Skeletal muscle satellite cell (primary cell): ENCODE measurements at regions not wholly inside any gene's neighbourhood (a gene's known extent, or its start where the extent isn't known, plus 50 kb on each side); places are given as distances from the start of the nearest gene placed in this dataset.

ENCODE experiments used
- H3K27me3 ChIP-seq: 2 replicates; pipeline ENCODE4 v1.7.0; 2013; ENCODE audit warnings: low read length; ENCODE audit not compliant: control insufficient read depth, insufficient read depth
- H3K36me3 ChIP-seq: 2 replicates; pipeline ENCODE4 v1.7.0; 2013; ENCODE audit warnings: mild to moderate bottlenecking, control low read depth, low read length; ENCODE audit not compliant: insufficient read depth
- H3K4me1 ChIP-seq: 2 replicates; pipeline ENCODE4 v1.7.0; 2013; ENCODE audit warnings: low read length; ENCODE audit not compliant: control insufficient read depth, insufficient read depth
- H3K4me2 ChIP-seq: 2 replicates; pipeline ENCODE4 v1.7.0; 2013; ENCODE audit warnings: mild to moderate bottlenecking, low read length
- H3K4me3 ChIP-seq: 2 replicates; pipeline ENCODE4 v1.7.0; 2013; ENCODE audit warnings: low read length
- H3K9ac ChIP-seq: 2 replicates; pipeline ENCODE4 v1.7.0; 2013; ENCODE audit warnings: mild to moderate bottlenecking, low read depth, low read length, moderate library complexity
- H3K9me3 ChIP-seq: replicated peaks from 2 replicates; pipeline ENCODE4 v1.7.0; 2013; ENCODE audit warnings: mild to moderate bottlenecking, control low read depth, low read length

GRCh38 chr7:16178092-16178491 is 243.2 kb downstream of the CRPPA start:
- no peaks in the 10 kb centered on the region for H3K36me3 ChIP-seq
- no peaks in the 10 kb centered on the region for H3K27me3 ChIP-seq
- no peaks in the 10 kb centered on the region for H3K9me3 ChIP-seq
- H3K9ac ChIP-seq = no peak overlapping the region
- H3K4me2 ChIP-seq = no peak overlapping the region
- no peak overlapping the region for H3K4me3 ChIP-seq
- H3K4me1 ChIP-seq = no peaks in the 10 kb centered on the region

GRCh38 chr7:16174253-16174652 is 247.1 kb downstream of the CRPPA start:
- Histone ChIP-seq H3K9ac (no peak overlapping the region), H3K4me2 (no peak overlapping the region), H3K4me3 (no peak overlapping the region), H3K36me3 (no peaks in the 10 kb centered on the region), H3K27me3 (no peaks in the 10 kb centered on the region), H3K9me3 (no peaks in the 10 kb centered on the region), H3K4me1 (no peaks in the 10 kb centered on the region)

- no peak overlapping the region for H3K4me2 ChIP-seq
- H3K36me3 ChIP-seq = no peaks in the 10 kb centered on the region
- H3K9me3 ChIP-seq = no peaks in the 10 kb centered on the region
- no peaks in the 10 kb centered on the region for H3K4me1 ChIP-seq
- H3K4me3 ChIP-seq = no peak overlapping the region
- H3K9ac ChIP-seq = no peak overlapping the region
- H3K27me3 ChIP-seq = no peaks in the 10 kb centered on the region
Observed at GRCh38 chr7:16172366-16172765, 249.0 kb downstream of the CRPPA start.

GRCh38 chr7:16171928-16172327 is 249.4 kb downstream of the CRPPA start:
- no peaks in the 10 kb centered on the region for H3K9me3 ChIP-seq
- no peaks in the 10 kb centered on the region for H3K27me3 ChIP-seq
- H3K4me1 ChIP-seq = no peaks in the 10 kb centered on the region
- no peak overlapping the region for H3K9ac ChIP-seq
- H3K4me2 ChIP-seq = no peak overlapping the region
- no peaks in the 10 kb centered on the region for H3K36me3 ChIP-seq
- H3K4me3 ChIP-seq = no peak overlapping the region

- Histone ChIP-seq H3K4me3 (no peak overlapping the region), H3K27me3 (no peaks in the 10 kb centered on the region), H3K36me3 (no peaks in the 10 kb centered on the region), H3K4me1 (no peaks in the 10 kb centered on the region), H3K9me3 (no peaks in the 10 kb centered on the region), H3K4me2 (no peak overlapping the region), H3K9ac (no peak overlapping the region)
Observed at GRCh38 chr7:16170671-16171070, 250.7 kb downstream of the CRPPA start.

- Histone ChIP-seq H3K4me1 (no peaks in the 10 kb centered on the region), H3K36me3 (no peaks in the 10 kb centered on the region), H3K4me3 (no peak overlapping the region), H3K27me3 (no peaks in the 10 kb centered on the region), H3K4me2 (no peak overlapping the region), H3K9ac (no peak overlapping the region), H3K9me3 (no peaks in the 10 kb centered on the region)
Observed at GRCh38 chr7:16169537-16169936, 251.8 kb downstream of the CRPPA start.

- Histone ChIP-seq H3K36me3 (no peaks in the 10 kb centered on the region), H3K4me2 (no peak overlapping the region), H3K9me3 (no peaks in the 10 kb centered on the region), H3K4me1 (no peaks in the 10 kb centered on the region), H3K4me3 (no peak overlapping the region), H3K27me3 (no peaks in the 10 kb centered on the region), H3K9ac (no peak overlapping the region)
Observed at GRCh38 chr7:16167526-16167925, 253.8 kb downstream of the CRPPA start.

GRCh38 chr7:16144361-16144760 is 277.0 kb downstream of the CRPPA start:
- no peaks in the 10 kb centered on the region for H3K36me3 ChIP-seq
- no peak overlapping the region for H3K9ac ChIP-seq

GRCh38 chr7:16137944-16138343 is 283.4 kb downstream of the CRPPA start:
- no peaks in the 10 kb centered on the region for H3K9me3 ChIP-seq
- H3K9ac ChIP-seq = no peak overlapping the region
- no peaks in the 10 kb centered on the region for H3K36me3 ChIP-seq
- H3K4me2 ChIP-seq = no peak overlapping the region
- H3K27me3 ChIP-seq = no peaks in the 10 kb centered on the region
- H3K4me3 ChIP-seq = no peak overlapping the region
- H3K4me1 ChIP-seq = no peaks in the 10 kb centered on the region

More at GRCh38 chr7:16144361-16144760, 277.0 kb downstream of the CRPPA start:
- no peak overlapping the region for H3K4me2 ChIP-seq
- H3K4me1 ChIP-seq = no peaks in the 10 kb centered on the region
- no peak overlapping the region for H3K4me3 ChIP-seq
- H3K27me3 ChIP-seq = no peaks in the 10 kb centered on the region
- peaks cover 6% of the 10 kb centered on the region for H3K9me3 ChIP-seq

- no peak overlapping the region for H3K9ac ChIP-seq
- H3K9me3 ChIP-seq = no peaks in the 10 kb centered on the region
- H3K4me3 ChIP-seq = no peak overlapping the region
- H3K36me3 ChIP-seq = no peaks in the 10 kb centered on the region
- H3K4me1 ChIP-seq = no peaks in the 10 kb centered on the region
- no peaks in the 10 kb centered on the region for H3K27me3 ChIP-seq
- H3K4me2 ChIP-seq = no peak overlapping the region
Observed at GRCh38 chr7:16136896-16137295, 284.4 kb downstream of the CRPPA start.

GRCh38 chr7:16135658-16136057 is 285.7 kb downstream of the CRPPA start:
- Histone ChIP-seq H3K9me3 (no peaks in the 10 kb centered on the region), H3K4me3 (no peak overlapping the region), H3K9ac (no peak overlapping the region), H3K27me3 (no peaks in the 10 kb centered on the region), H3K4me2 (no peak overlapping the region), H3K36me3 (no peaks in the 10 kb centered on the region), H3K4me1 (peaks cover 7% of the 10 kb centered on the region)

- H3K9ac ChIP-seq = peak overlapping the region; percentile 68
- H3K36me3 ChIP-seq = no peaks in the 10 kb centered on the region
- peak overlapping the region; percentile 33 for H3K4me3 ChIP-seq
- H3K27me3 ChIP-seq = no peaks in the 10 kb centered on the region
- peaks cover 25% of the 10 kb centered on the region for H3K4me1 ChIP-seq
- no peaks in the 10 kb centered on the region for H3K9me3 ChIP-seq
- H3K4me2 ChIP-seq = peak overlapping the region; percentile 69
Observed at GRCh38 chr7:16130111-16131110, 290.9 kb downstream of the CRPPA start.
